Activated CD8-positive, alpha-beta T cell treated with anti-CD3 and anti-CD28 coated beads for 36 hours (primary cell): ENCODE measurements at regions not wholly inside any gene's neighbourhood (a gene's known extent, or its start where the extent isn't known, plus 50 kb on each side); places are given as distances from the start of the nearest gene placed in this dataset.

Source experiments
- ATAC-seq: fragments of 200-7000 bp; cut with Tn5 transposase; one replicate; pipeline ENCODE4 v1.10.0; 2021; ENCODE audit warnings: mild to moderate bottlenecking, moderate library complexity
- CTCF ChIA-PET: fragments of 350-600 bp; sonication (Branson Sonifier 250); formaldehyde crosslinking; loops from one replicate; lab custom pipeline; 2021; ENCODE audit warnings: antibody characterized with exemption; lab: Charles Lee
- POLR2A ChIA-PET: fragments of 350-600 bp; sonication (Branson Sonifier 250); formaldehyde crosslinking; loops from one replicate; lab custom pipeline; 2021; ENCODE audit warnings: antibody characterized with exemption; lab: Charles Lee
- DNase-seq: peaks from one replicate; pipeline ENCODE4 v3.0.0-alpha.2; 2020
- H3K27ac Mint-ChIP-seq: one replicate; pipeline ENCODE4 v1.8.0; 2021; ENCODE audit warnings: mild to moderate bottlenecking, mixed read lengths
- H3K27me3 Mint-ChIP-seq: one replicate; pipeline ENCODE4 v1.8.0; 2021; ENCODE audit warnings: mixed read lengths
- H3K36me3 Mint-ChIP-seq: one replicate; pipeline ENCODE4 v1.8.0; 2021; ENCODE audit warnings: low read depth, mixed read lengths
- H3K4me1 Mint-ChIP-seq: one replicate; pipeline ENCODE4 v1.8.0; 2021; ENCODE audit warnings: low read depth, mixed read lengths
- H3K4me3 Mint-ChIP-seq: one replicate; pipeline ENCODE4 v1.8.0; 2021; ENCODE audit warnings: mild to moderate bottlenecking, moderate library complexity, mixed read lengths
- H3K9me3 Mint-ChIP-seq: one replicate; pipeline ENCODE4 v1.8.0; 2021; ENCODE audit warnings: mixed read lengths
- intact Hi-C: fragments of 100-400 bp; cut with micrococcal nuclease; formaldehyde crosslinking; loops from one replicate; pipeline ENCODE4 v1.10.0; 2022
- TF ChIP-seq, protein P1 (sequence below): fragments of 200-600 bp; IDR thresholded peaks from one replicate; pipeline ENCODE4 v1.8.0; 2022; ENCODE audit warnings: antibody characterized with exemption, mild to moderate bottlenecking

- intact Hi-C loops, result no loop called here
- Mint-ChIP-seq H3K27ac (no peak overlapping the region), H3K9me3 (no peaks in the 10 kb centered on the region), H3K4me3 (no peak overlapping the region), H3K36me3 (no peaks in the 10 kb centered on the region), H3K4me1 (no peaks in the 10 kb centered on the region), H3K27me3 (no peaks in the 10 kb centered on the region)
- TF ChIP-seq, protein P1, sequence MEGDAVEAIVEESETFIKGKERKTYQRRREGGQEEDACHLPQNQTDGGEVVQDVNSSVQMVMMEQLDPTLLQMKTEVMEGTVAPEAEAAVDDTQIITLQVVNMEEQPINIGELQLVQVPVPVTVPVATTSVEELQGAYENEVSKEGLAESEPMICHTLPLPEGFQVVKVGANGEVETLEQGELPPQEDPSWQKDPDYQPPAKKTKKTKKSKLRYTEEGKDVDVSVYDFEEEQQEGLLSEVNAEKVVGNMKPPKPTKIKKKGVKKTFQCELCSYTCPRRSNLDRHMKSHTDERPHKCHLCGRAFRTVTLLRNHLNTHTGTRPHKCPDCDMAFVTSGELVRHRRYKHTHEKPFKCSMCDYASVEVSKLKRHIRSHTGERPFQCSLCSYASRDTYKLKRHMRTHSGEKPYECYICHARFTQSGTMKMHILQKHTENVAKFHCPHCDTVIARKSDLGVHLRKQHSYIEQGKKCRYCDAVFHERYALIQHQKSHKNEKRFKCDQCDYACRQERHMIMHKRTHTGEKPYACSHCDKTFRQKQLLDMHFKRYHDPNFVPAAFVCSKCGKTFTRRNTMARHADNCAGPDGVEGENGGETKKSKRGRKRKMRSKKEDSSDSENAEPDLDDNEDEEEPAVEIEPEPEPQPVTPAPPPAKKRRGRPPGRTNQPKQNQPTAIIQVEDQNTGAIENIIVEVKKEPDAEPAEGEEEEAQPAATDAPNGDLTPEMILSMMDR, result no peak
- ATAC-seq, result no peak
- ChIA-PET POLR2A (no interaction called here), CTCF (no interaction called here)
- no peak for DNase-seq
Measured at GRCh38 chr2:216920937-216921456, 61.1 kb upstream of the TNP1 start.

DNA sequence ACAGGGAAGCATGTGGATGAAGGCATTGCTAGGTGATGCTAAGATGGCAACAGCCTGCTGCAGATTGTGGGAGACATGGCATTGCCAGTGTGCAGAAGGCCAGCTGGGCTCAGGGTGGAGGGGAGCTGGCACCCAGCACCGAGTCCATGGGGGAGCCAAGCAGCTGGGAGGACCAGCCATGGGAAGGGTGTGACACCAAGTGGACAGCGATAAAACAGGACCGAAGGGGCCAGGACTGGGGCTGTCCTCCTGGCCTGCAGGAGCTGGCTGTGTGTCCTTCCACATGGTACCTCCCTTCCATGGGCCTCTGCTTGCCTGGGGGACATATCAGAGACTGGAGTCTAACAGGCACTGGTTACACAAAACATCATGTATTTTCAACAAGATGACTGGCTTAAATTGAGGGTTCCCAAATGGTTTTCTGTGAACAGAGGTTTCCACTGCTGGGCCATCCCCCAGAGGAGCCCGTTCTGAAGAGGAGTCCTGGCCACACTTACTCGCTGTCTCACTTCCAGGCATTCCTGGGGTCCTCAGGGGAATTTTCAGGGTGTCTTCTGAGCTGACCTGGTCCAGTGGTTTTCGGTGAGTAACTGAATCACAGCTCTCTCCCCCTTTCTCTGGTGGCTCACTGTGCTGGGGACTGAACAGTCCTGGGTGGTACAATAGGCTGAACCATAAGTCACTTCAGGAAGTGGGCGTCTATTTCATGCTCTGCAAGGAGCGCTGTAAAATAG is 60.4 kb upstream of the TNP1 start:
- ATAC-seq, result no peak
- TF ChIP-seq, protein P1, result no peak

GRCh38 chr2:216918088-216918680 is 58.3 kb upstream of the TNP1 start:
- H3K27ac Mint-ChIP-seq, result no peak overlapping the region
- H3K4me3 Mint-ChIP-seq, result no peak overlapping the region
- no peak for ATAC-seq
- no peaks in the 10 kb centered on the region for H3K9me3 Mint-ChIP-seq
- no peaks in the 10 kb centered on the region for H3K4me1 Mint-ChIP-seq
- TF ChIP-seq, protein P1, result no peak
- H3K27me3 Mint-ChIP-seq, result no peaks in the 10 kb centered on the region
- ChIA-PET CTCF (no interaction called here), POLR2A (no interaction called here)
- no peaks in the 10 kb centered on the region for H3K36me3 Mint-ChIP-seq
- DNase-seq, result no peak
- intact Hi-C loops, result no loop called here

More for the DNA sequence above, 60.4 kb upstream of the TNP1 start:
- Mint-ChIP-seq H3K27ac (no peak overlapping the region), H3K36me3 (no peaks in the 10 kb centered on the region), H3K4me1 (no peaks in the 10 kb centered on the region), H3K9me3 (no peaks in the 10 kb centered on the region), H3K4me3 (no peak overlapping the region), H3K27me3 (no peaks in the 10 kb centered on the region)
- intact Hi-C loops, result no loop called here
- DNase-seq, result no peak
- POLR2A ChIA-PET, result no interaction called here
- CTCF ChIA-PET, result no interaction called here

- intact Hi-C loops, result no loop called here
- CTCF ChIA-PET, result no interaction called here
- no peak overlapping the region for H3K27ac Mint-ChIP-seq
- POLR2A ChIA-PET, result no interaction called here
- H3K4me3 Mint-ChIP-seq, result no peak overlapping the region
- H3K9me3 Mint-ChIP-seq, result no peaks in the 10 kb centered on the region
- no peak for ATAC-seq
- H3K4me1 Mint-ChIP-seq, result no peaks in the 10 kb centered on the region
- no peaks in the 10 kb centered on the region for H3K36me3 Mint-ChIP-seq
- TF ChIP-seq, protein P1, result no peak
- DNase-seq, result no peak
- no peaks in the 10 kb centered on the region for H3K27me3 Mint-ChIP-seq
Measured at GRCh38 chr2:216916956-216917650, 57.2 kb upstream of the TNP1 start.
